ENCODE measurements at regions not wholly inside any gene's neighbourhood (a gene's known extent, or its start where the extent isn't known, plus 50 kb on each side); places are given as distances from the start of the nearest gene placed in this dataset.
A peak's percentile ranks its signal among the peaks of the same experiment; 100 is the strongest.
"Not testable (repeated sequence)": the region's sequence is repeated elsewhere in the genome, so short reads cannot be mapped to it uniquely, and the experiment has no call there.

DNA sequence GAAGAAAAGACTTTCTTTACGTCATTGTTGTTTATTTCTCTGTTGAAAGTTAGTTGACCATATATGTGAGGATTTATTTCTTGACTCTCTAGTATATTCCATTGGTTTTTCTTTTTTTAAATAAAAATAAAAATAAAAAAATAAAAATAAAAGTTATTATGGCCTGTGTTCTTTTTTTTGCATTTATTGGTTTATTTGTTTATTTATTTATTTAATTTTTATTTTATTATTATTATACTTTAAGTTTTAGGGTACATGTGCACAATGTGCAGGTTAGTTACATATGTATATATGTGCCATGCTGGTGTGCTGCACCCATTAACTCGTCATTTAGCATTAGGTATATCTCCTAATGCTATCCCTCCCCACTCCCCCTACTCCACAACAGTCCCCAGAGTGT is 822.7 kb upstream of the SLC39A10 start:
- H3K4me2 ChIP-seq (ENCODE audit: low read depth, low read length, poor library complexity, severe bottlenecking); H3K36me3 ChIP-seq (ENCODE audit: insufficient read depth, low read length); H3K79me2 ChIP-seq (ENCODE audit: low read length); H3K4me3 ChIP-seq (ENCODE audit: low read length); H3K27me3 ChIP-seq (ENCODE audit: low read length); H3K9ac ChIP-seq (ENCODE audit: low read length); DNase-seq; H3K4me1 ChIP-seq (ENCODE audit: low read length); H3K9me3 ChIP-seq (ENCODE audit: low read length); H4K20me1 ChIP-seq (ENCODE audit: insufficient read depth, low read depth, low read length); H2AFZ ChIP-seq (ENCODE audit: low read length); H3K9me2 ChIP-seq (replicated peaks; ENCODE audit: insufficient read depth, low read length); H3K27ac ChIP-seq (ENCODE audit: low read length): not testable (repeated sequence)

DNA sequence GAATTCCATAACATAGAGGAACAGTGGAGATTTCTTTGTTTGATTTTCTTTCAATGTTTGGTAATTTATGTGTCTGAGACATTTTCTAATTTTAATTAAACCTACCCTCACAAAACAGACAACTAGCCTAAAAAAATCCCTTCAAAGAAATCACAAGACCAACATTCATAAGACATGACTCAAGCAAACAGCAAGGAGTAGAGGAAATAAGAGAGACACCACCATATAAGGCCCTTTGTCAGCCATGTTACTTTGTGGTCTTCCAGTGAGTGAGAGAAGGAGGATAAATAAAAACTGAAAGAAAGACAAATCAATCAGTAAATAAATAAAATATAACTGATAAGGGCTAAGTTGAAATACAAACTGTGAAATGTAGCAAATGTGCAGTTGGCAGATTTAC is 830.8 kb upstream of the SLC39A10 start:
- no peak for DNase-seq
- no peaks in the 10 kb centered on the region for H3K9me3 ChIP-seq (ENCODE audit: low read length)
- no peak overlapping the region for H3K4me3 ChIP-seq (ENCODE audit: low read length)
- no peak overlapping the region for H3K9ac ChIP-seq (ENCODE audit: low read length)
- H4K20me1 ChIP-seq (ENCODE audit: insufficient read depth, low read depth, low read length) = no peaks in the 10 kb centered on the region
- no peaks in the 10 kb centered on the region for H3K79me2 ChIP-seq (ENCODE audit: low read length)
- no peaks in the 10 kb centered on the region for H3K36me3 ChIP-seq (ENCODE audit: insufficient read depth, low read length)
- H3K27me3 ChIP-seq (ENCODE audit: low read length) = no peaks in the 10 kb centered on the region
- H2AFZ ChIP-seq (ENCODE audit: low read length) = no peak overlapping the region
- H3K9me2 ChIP-seq (replicated peaks; ENCODE audit: insufficient read depth, low read length) = no peaks in the 10 kb centered on the region
- no peak overlapping the region for H3K4me2 ChIP-seq (ENCODE audit: low read depth, low read length, poor library complexity, severe bottlenecking)
- H3K27ac ChIP-seq (ENCODE audit: low read length) = no peak overlapping the region
- H3K4me1 ChIP-seq (ENCODE audit: low read length) = no peaks in the 10 kb centered on the region

DNA sequence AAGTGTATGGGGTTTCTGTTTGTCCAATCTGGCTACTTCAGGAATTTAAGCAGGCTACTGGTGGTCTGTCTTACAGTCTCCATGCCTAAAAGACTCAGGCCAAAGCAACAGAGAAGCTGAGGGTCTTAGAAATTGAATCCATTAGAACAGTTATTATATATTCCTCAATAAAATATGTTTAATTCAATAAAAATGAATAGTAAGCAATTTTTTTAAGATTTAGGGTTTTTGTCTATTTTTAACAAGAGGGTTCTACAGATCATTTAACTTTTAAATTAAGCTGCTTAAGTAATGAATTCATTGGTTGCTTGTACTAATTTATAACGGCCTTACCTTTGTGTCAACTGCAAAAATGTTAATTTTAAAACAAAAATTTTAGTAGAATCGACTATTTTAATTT is 832.6 kb upstream of the SLC39A10 start:
- no peaks in the 10 kb centered on the region for H3K36me3 ChIP-seq (ENCODE audit: insufficient read depth, low read length)
- no peaks in the 10 kb centered on the region for H4K20me1 ChIP-seq (ENCODE audit: insufficient read depth, low read depth, low read length)
- no peaks in the 10 kb centered on the region for H3K9me3 ChIP-seq (ENCODE audit: low read length)
- H3K27ac ChIP-seq (ENCODE audit: low read length) = no peak overlapping the region
- H3K4me2 ChIP-seq (ENCODE audit: low read depth, low read length, poor library complexity, severe bottlenecking) = no peak overlapping the region
- no peaks in the 10 kb centered on the region for H3K79me2 ChIP-seq (ENCODE audit: low read length)
- H3K9me2 ChIP-seq (replicated peaks; ENCODE audit: insufficient read depth, low read length) = no peaks in the 10 kb centered on the region
- no peak for DNase-seq
- no peak overlapping the region for H3K4me3 ChIP-seq (ENCODE audit: low read length)
- no peaks in the 10 kb centered on the region for H3K4me1 ChIP-seq (ENCODE audit: low read length)
- no peaks in the 10 kb centered on the region for H3K27me3 ChIP-seq (ENCODE audit: low read length)
- no peak overlapping the region for H2AFZ ChIP-seq (ENCODE audit: low read length)
- H3K9ac ChIP-seq (ENCODE audit: low read length) = no peak overlapping the region

DNA sequence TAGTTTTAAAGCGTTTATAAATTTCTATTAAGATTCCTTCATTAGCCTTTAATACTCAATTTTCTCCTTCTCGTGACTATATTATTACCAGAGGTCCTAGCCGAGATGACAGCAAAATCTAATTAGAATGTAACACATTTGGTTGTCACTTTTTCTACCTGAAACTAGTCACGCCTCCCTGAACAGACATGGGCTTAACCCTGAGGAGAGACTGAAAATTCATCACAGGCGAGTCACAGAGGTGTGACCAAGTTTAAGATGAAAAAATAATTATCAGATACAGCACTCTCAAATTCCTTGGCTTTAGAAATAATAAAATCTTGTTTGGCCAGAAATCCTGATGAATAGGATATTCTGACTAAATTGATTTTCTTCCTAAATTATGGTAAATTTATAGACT is 834.4 kb upstream of the SLC39A10 start:
- Histone ChIP-seq H3K27me3 (ENCODE audit: low read length) (no peaks in the 10 kb centered on the region), H3K9me3 (ENCODE audit: low read length) (no peaks in the 10 kb centered on the region), H3K4me2 (ENCODE audit: low read depth, low read length, poor library complexity, severe bottlenecking) (no peak overlapping the region), H2AFZ (ENCODE audit: low read length) (no peak overlapping the region), H4K20me1 (ENCODE audit: insufficient read depth, low read depth, low read length) (no peaks in the 10 kb centered on the region), H3K36me3 (ENCODE audit: insufficient read depth, low read length) (no peaks in the 10 kb centered on the region), H3K79me2 (ENCODE audit: low read length) (no peaks in the 10 kb centered on the region), H3K27ac (ENCODE audit: low read length) (no peak overlapping the region), H3K9me2 (replicated peaks; ENCODE audit: insufficient read depth, low read length) (no peaks in the 10 kb centered on the region), H3K4me3 (ENCODE audit: low read length) (no peak overlapping the region), H3K9ac (ENCODE audit: low read length) (no peak overlapping the region), H3K4me1 (ENCODE audit: low read length) (no peaks in the 10 kb centered on the region)
- DNase-seq = no peak

DNA sequence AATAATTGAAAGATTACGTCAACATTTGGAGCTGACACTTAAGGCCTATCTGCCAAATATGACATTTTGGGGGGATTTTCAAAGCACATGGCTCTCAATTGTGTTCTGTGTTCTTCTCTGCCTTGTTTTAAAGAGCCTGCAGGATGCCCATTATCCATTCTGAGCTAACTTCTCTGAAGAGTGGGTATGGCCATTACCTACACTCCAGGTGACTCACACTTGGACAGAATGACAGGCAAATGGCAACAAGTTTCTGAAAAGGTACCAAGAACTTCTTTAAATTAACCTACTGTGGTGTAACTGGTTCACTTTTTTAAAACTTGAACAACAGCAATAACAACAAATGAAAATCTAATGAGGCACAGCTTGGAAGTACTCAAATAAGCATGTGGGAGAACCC is 834.9 kb upstream of the SLC39A10 start:
- no peak overlapping the region for H3K9ac ChIP-seq (ENCODE audit: low read length)
- no peaks in the 10 kb centered on the region for H3K36me3 ChIP-seq (ENCODE audit: insufficient read depth, low read length)
- H4K20me1 ChIP-seq (ENCODE audit: insufficient read depth, low read depth, low read length) = no peaks in the 10 kb centered on the region
- no peaks in the 10 kb centered on the region for H3K4me1 ChIP-seq (ENCODE audit: low read length)
- no peak overlapping the region for H3K4me2 ChIP-seq (ENCODE audit: low read depth, low read length, poor library complexity, severe bottlenecking)
- H2AFZ ChIP-seq (ENCODE audit: low read length) = no peak overlapping the region
- no peaks in the 10 kb centered on the region for H3K9me3 ChIP-seq (ENCODE audit: low read length)
- no peaks in the 10 kb centered on the region for H3K9me2 ChIP-seq (replicated peaks; ENCODE audit: insufficient read depth, low read length)
- H3K27ac ChIP-seq (ENCODE audit: low read length) = no peak overlapping the region
- H3K4me3 ChIP-seq (ENCODE audit: low read length) = no peak overlapping the region
- no peaks in the 10 kb centered on the region for H3K27me3 ChIP-seq (ENCODE audit: low read length)
- no peak for DNase-seq
- H3K79me2 ChIP-seq (ENCODE audit: low read length) = no peaks in the 10 kb centered on the region

DNA sequence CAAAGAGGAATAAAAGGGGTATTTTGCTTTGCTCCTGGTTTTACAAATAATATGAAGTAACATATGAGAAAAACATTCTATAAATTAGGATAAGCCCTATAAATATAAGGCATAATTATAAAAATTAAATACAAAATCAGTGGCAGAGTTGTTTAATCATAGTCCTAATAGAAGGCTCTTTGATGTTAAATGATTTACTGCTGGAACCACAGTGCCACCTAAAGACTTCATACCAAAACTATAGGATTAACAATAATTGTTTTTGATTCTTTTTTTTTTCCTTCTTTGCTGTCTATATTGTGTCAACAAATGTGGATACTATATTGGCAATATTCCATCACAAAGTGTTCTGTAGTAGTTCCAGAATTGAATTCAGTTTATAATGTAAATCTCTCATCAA is 837.7 kb upstream of the SLC39A10 start:
- H3K9me2 ChIP-seq (replicated peaks; ENCODE audit: insufficient read depth, low read length) = no peaks in the 10 kb centered on the region
- no peak overlapping the region for H3K4me2 ChIP-seq (ENCODE audit: low read depth, low read length, poor library complexity, severe bottlenecking)
- H4K20me1 ChIP-seq (ENCODE audit: insufficient read depth, low read depth, low read length) = no peaks in the 10 kb centered on the region
- no peaks in the 10 kb centered on the region for H3K4me1 ChIP-seq (ENCODE audit: low read length)
- H3K4me3 ChIP-seq (ENCODE audit: low read length) = no peak overlapping the region
- no peak overlapping the region for H3K27ac ChIP-seq (ENCODE audit: low read length)
- DNase-seq = peak; percentile 49
- no peaks in the 10 kb centered on the region for H3K79me2 ChIP-seq (ENCODE audit: low read length)
- H3K9me3 ChIP-seq (ENCODE audit: low read length) = no peaks in the 10 kb centered on the region
- H3K27me3 ChIP-seq (ENCODE audit: low read length) = no peaks in the 10 kb centered on the region
- H3K9ac ChIP-seq (ENCODE audit: low read length) = no peak overlapping the region
- H3K36me3 ChIP-seq (ENCODE audit: insufficient read depth, low read length) = no peaks in the 10 kb centered on the region
- no peak overlapping the region for H2AFZ ChIP-seq (ENCODE audit: low read length)

DNA sequence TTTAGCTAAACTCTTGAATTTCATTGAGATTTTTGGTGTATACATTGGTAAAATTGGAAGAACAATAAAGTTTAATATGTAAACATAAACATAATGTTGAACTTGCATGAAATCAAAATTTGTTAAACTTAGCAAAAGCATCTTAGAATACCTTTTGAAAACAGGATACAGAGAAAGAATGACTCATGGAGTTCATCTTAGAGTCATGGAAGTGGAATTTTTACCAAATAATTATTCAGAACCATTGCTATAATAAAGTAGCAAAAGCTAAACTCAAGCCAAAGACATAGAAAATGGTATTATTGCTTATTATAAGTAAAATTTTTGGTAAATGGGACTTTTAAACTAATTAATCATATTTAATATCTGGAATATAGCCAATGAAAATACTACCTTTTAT is 841.6 kb upstream of the SLC39A10 start:
- Histone ChIP-seq H3K4me2 (ENCODE audit: low read depth, low read length, poor library complexity, severe bottlenecking) (no peak overlapping the region), H3K27me3 (ENCODE audit: low read length) (no peaks in the 10 kb centered on the region), H3K9me2 (replicated peaks; ENCODE audit: insufficient read depth, low read length) (no peaks in the 10 kb centered on the region), H3K9ac (ENCODE audit: low read length) (no peak overlapping the region), H3K27ac (ENCODE audit: low read length) (no peak overlapping the region), H3K4me3 (ENCODE audit: low read length) (no peak overlapping the region), H4K20me1 (ENCODE audit: insufficient read depth, low read depth, low read length) (no peaks in the 10 kb centered on the region), H3K9me3 (ENCODE audit: low read length) (no peaks in the 10 kb centered on the region), H3K79me2 (ENCODE audit: low read length) (no peaks in the 10 kb centered on the region), H2AFZ (ENCODE audit: low read length) (no peak overlapping the region), H3K4me1 (ENCODE audit: low read length) (no peaks in the 10 kb centered on the region), H3K36me3 (ENCODE audit: insufficient read depth, low read length) (no peaks in the 10 kb centered on the region)
- DNase-seq = no peak

DNA sequence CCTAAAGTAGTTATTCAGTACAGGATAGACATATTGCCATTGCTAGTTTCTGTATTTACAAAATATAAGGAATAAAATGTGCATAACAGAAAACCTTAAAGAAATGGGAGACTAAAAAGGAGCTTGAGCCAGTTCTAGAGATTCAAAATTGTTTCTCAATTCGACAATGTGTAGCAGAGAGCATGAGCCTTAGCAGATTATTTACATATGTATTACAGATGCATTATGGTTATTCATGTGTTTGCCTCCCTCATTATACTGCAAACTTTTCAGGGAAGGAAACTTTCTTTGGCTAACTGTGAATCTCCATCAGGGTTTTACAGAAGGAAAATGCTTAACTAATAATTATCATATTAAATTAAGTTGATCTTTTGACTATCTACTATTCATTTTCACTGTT is 854.4 kb upstream of the SLC39A10 start:
- Histone ChIP-seq H3K27ac (ENCODE audit: low read length) (no peak overlapping the region), H3K4me1 (ENCODE audit: low read length) (no peaks in the 10 kb centered on the region), H3K9me3 (ENCODE audit: low read length) (peaks cover 2% of the 10 kb centered on the region; the same call in 1 of the 2 replicates), H3K4me3 (ENCODE audit: low read length) (no peak overlapping the region), H3K4me2 (ENCODE audit: low read depth, low read length, poor library complexity, severe bottlenecking) (no peak overlapping the region), H3K79me2 (ENCODE audit: low read length) (no peaks in the 10 kb centered on the region), H3K9ac (ENCODE audit: low read length) (no peak overlapping the region), H3K27me3 (ENCODE audit: low read length) (no peaks in the 10 kb centered on the region), H3K36me3 (ENCODE audit: insufficient read depth, low read length) (no peaks in the 10 kb centered on the region), H2AFZ (ENCODE audit: low read length) (no peak overlapping the region), H3K9me2 (replicated peaks; ENCODE audit: insufficient read depth, low read length) (no peaks in the 10 kb centered on the region; the same call in 1 of the 2 replicates), H4K20me1 (ENCODE audit: insufficient read depth, low read depth, low read length) (no peaks in the 10 kb centered on the region)
- DNase-seq = no peak

DNA sequence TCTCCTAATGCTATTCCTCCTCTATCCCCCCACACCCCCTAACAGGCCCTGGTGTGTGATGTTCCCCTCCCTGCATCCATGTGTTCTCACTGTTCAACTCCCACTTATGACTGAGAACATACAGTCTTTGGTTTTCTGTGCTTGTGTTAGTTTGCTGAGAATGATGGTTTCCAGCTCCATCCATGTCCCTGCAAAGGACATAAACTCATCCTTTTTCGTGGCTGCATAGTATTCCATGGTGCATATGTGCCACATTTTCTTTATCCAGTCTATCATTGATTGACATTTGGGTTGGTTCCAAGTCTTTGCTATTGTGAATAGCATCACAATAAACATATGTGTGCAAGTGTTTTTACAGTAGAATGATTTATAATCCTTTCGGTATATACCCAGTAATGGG is 870.0 kb upstream of the SLC39A10 start:
- not testable (repeated sequence) for H3K4me2 ChIP-seq (ENCODE audit: low read depth, low read length, poor library complexity, severe bottlenecking); H3K4me1 ChIP-seq (ENCODE audit: low read length); H4K20me1 ChIP-seq (ENCODE audit: insufficient read depth, low read depth, low read length); H3K27ac ChIP-seq (ENCODE audit: low read length); H3K79me2 ChIP-seq (ENCODE audit: low read length); H3K9ac ChIP-seq (ENCODE audit: low read length); H3K27me3 ChIP-seq (ENCODE audit: low read length); H3K36me3 ChIP-seq (ENCODE audit: insufficient read depth, low read length); H3K9me2 ChIP-seq (replicated peaks; ENCODE audit: insufficient read depth, low read length); H3K4me3 ChIP-seq (ENCODE audit: low read length); H3K9me3 ChIP-seq (ENCODE audit: low read length); DNase-seq; H2AFZ ChIP-seq (ENCODE audit: low read length)

All from Karpas-422 (cell line).